ENCODE measurements at regions not wholly inside any gene's neighbourhood (a gene's known extent, or its start where the extent isn't known, plus 50 kb on each side); places are given as distances from the start of the nearest gene placed in this dataset.

DNA sequence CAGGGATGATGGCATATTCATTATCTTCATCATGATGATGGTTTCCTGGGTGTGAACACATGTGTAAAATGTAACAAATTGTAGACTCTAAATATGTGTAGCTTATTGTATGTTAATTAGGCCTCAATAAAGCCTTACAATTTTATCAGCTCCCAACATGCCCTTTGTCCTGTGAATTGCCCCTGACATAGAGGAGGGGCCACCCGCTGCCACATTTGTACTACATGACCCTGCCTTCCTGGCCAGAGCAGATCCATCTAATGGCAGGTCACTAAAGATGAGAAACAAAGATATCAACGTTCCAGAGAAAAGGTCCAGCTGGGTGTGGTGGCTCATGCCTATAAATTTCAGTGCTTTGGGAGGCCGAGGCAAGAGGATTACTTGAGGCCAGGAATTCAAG, 117.2 kb downstream of the CAAP1 start:
- H3K4me3 ChIP-seq, result no peak overlapping the region
- no peaks in the 10 kb centered on the region for H3K9me3 ChIP-seq
- H3K27me3 ChIP-seq, result no peaks in the 10 kb centered on the region
- no peaks in the 10 kb centered on the region for H3K36me3 ChIP-seq
- DNase-seq (ENCODE audit: extremely low spot score in 2 of 2), result no peak
- intact Hi-C loops (cut with DNase I), result no loop called here
- no peak overlapping the region for H3K27ac ChIP-seq
- TF ChIP-seq POLR2AphosphoS5 (IDR thresholded peaks at IDR 0.05; ENCODE audit: insufficient read depth in 1 of 2, low read depth in 1 of 2) (no peak), POLR2A (IDR thresholded peaks at IDR 0.05) (no peak)
- TF ChIP-seq, protein P1, sequence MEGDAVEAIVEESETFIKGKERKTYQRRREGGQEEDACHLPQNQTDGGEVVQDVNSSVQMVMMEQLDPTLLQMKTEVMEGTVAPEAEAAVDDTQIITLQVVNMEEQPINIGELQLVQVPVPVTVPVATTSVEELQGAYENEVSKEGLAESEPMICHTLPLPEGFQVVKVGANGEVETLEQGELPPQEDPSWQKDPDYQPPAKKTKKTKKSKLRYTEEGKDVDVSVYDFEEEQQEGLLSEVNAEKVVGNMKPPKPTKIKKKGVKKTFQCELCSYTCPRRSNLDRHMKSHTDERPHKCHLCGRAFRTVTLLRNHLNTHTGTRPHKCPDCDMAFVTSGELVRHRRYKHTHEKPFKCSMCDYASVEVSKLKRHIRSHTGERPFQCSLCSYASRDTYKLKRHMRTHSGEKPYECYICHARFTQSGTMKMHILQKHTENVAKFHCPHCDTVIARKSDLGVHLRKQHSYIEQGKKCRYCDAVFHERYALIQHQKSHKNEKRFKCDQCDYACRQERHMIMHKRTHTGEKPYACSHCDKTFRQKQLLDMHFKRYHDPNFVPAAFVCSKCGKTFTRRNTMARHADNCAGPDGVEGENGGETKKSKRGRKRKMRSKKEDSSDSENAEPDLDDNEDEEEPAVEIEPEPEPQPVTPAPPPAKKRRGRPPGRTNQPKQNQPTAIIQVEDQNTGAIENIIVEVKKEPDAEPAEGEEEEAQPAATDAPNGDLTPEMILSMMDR (IDR thresholded peaks at IDR 0.05), result no peak
- H3K4me1 ChIP-seq, result no peaks in the 10 kb centered on the region

DNA sequence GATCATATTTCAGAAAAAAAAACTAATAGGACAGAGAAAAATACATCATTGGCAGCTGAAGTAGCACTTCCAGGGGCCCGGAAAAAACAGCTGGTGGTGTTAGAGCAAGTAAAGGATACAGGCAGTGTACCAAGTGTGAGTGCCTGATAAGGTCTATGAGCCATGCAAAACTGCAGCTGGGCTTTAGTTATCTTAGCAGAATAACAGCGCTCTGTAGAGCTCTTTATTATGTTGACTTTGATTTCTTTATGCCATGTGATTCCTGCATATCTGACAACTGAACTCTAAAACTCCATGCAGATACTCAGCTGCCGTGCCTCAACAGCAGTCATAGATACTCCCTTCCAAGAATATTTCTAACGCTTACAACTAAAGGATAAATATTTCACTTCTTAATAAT, 119.5 kb downstream of the CAAP1 start:
- Histone ChIP-seq H3K27me3 (no peaks in the 10 kb centered on the region), H3K27ac (no peak overlapping the region), H3K36me3 (no peaks in the 10 kb centered on the region), H3K4me3 (no peak overlapping the region), H3K4me1 (no peaks in the 10 kb centered on the region), H3K9me3 (no peaks in the 10 kb centered on the region)
- intact Hi-C loops (cut with DNase I), result no loop called here
- no peak for DNase-seq (ENCODE audit: extremely low spot score in 2 of 2)
- TF ChIP-seq, protein P1 (IDR thresholded peaks at IDR 0.05), result no peak
- TF ChIP-seq POLR2A (IDR thresholded peaks at IDR 0.05) (no peak), POLR2AphosphoS5 (IDR thresholded peaks at IDR 0.05; ENCODE audit: insufficient read depth in 1 of 2, low read depth in 1 of 2) (no peak)

DNA sequence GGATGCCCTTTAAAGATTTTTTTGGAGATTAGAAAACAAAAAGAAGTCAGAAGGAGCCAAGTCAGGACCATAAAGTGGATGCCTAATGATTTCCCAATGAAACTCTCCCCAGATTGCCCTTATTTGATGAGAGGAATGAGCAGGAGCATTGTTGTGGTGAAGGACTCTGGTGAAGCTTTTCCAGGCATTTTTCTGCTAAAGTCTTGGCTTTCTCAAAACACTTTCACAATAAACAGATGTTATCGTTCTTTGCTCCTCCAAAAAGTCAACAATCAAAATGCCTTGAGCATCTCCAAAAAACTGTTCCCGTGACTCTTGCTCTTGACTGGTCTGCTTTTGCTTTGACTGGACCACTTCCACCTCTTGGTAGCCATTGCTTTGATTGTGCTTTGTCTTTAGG, 121.8 kb downstream of the CAAP1 start:
- Histone ChIP-seq H3K4me1 (no peaks in the 10 kb centered on the region), H3K4me3 (no peak overlapping the region), H3K27ac (no peak overlapping the region), H3K36me3 (no peaks in the 10 kb centered on the region), H3K9me3 (no peaks in the 10 kb centered on the region), H3K27me3 (no peaks in the 10 kb centered on the region)
- TF ChIP-seq POLR2A (IDR thresholded peaks at IDR 0.05) (no peak), POLR2AphosphoS5 (IDR thresholded peaks at IDR 0.05; ENCODE audit: insufficient read depth in 1 of 2, low read depth in 1 of 2) (no peak)
- TF ChIP-seq, protein P1 (IDR thresholded peaks at IDR 0.05), result no peak
- no peak for DNase-seq (ENCODE audit: extremely low spot score in 2 of 2)
- intact Hi-C loops (cut with DNase I), result no loop called here

DNA sequence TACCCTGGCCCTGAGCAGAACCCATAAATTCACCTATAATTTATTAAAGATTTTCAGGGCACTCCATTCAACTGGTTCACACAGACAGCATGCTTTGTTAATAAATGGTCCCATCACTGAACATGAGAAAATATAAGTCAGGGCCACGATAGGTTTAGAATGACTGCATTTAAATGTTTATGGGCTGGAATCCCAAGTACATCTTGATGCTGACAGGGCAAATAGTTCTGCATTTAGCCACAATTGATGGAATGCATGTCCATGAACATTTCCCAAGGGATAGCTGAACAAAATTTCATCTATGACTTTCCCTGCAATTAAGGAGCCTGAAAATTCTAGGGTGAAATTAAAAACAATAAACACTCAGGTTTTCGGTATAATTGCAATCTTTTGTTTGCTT, 124.5 kb downstream of the CAAP1 start:
- DNase-seq (ENCODE audit: extremely low spot score in 2 of 2), result no peak
- TF ChIP-seq, protein P1 (IDR thresholded peaks at IDR 0.05), result no peak
- TF ChIP-seq POLR2AphosphoS5 (IDR thresholded peaks at IDR 0.05; ENCODE audit: insufficient read depth in 1 of 2, low read depth in 1 of 2), result no peak
- no peak for TF ChIP-seq POLR2A (IDR thresholded peaks at IDR 0.05)
- Histone ChIP-seq H3K4me3 (no peak overlapping the region), H3K27me3 (no peaks in the 10 kb centered on the region), H3K36me3 (no peaks in the 10 kb centered on the region), H3K4me1 (no peaks in the 10 kb centered on the region), H3K9me3 (no peaks in the 10 kb centered on the region), H3K27ac (no peak overlapping the region)
- intact Hi-C loops (cut with DNase I), result no loop called here

DNA sequence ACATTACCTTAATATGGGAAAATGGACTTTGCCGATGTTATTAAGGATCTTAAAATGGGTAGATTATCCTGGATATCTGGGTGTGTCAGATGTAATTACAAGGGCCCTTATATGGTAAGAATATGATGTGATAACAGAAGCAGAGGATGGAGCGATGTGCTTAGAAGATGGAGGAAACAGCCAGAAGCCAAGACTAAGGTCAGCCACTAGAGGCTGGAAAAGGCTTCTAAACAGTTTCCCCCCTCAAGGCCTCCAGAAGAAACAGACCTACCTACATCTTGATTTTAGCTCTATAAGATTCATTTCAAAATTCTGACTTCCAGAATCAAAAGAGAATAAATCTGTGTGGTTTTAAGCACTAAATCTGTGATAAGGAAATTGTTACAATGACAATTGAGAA, 131.9 kb downstream of the CAAP1 start:
- H3K36me3 ChIP-seq, result no peaks in the 10 kb centered on the region
- H3K9me3 ChIP-seq, result no peaks in the 10 kb centered on the region
- H3K27me3 ChIP-seq, result no peaks in the 10 kb centered on the region
- TF ChIP-seq POLR2A (IDR thresholded peaks at IDR 0.05) (no peak), POLR2AphosphoS5 (IDR thresholded peaks at IDR 0.05; ENCODE audit: insufficient read depth in 1 of 2, low read depth in 1 of 2) (no peak)
- TF ChIP-seq, protein P1 (IDR thresholded peaks at IDR 0.05), result no peak
- no peaks in the 10 kb centered on the region for H3K4me1 ChIP-seq
- intact Hi-C loops (cut with DNase I), result no loop called here
- H3K4me3 ChIP-seq, result no peak overlapping the region
- H3K27ac ChIP-seq, result no peak overlapping the region
- no peak for DNase-seq (ENCODE audit: extremely low spot score in 2 of 2)
